WTC11 (cell line): ENCODE measurements at regions not wholly inside any gene's neighbourhood (a gene's known extent, or its start where the extent isn't known, plus 50 kb on each side); places are given as distances from the start of the nearest gene placed in this dataset.

ENCODE experiments used
- JUN ChIP-seq: sonication (generic); formaldehyde crosslinking; IDR thresholded peaks from 2 replicates; pipeline ENCODE4 v1.8.0; 2023; ENCODE audit warnings: mild to moderate bottlenecking, missing genetic modification reagents
- RELA ChIP-seq: sonication (generic); formaldehyde crosslinking; IDR thresholded peaks from 2 replicates; pipeline ENCODE4 v1.8.1; 2022; ENCODE audit warnings: missing genetic modification reagents, mild to moderate bottlenecking, borderline replicate concordance
- SMAD3 ChIP-seq: sonication (generic); formaldehyde crosslinking; IDR thresholded peaks from 2 replicates; pipeline ENCODE4 v1.8.0; 2022; ENCODE audit warnings: missing genetic modification reagents, mild to moderate bottlenecking, borderline replicate concordance
- ZNF423 ChIP-seq: fragments of 250-450 bp; sonication (Bioruptor Pico); IDR thresholded peaks from 2 replicates; pipeline ENCODE4 v2.1.2; 2022; ENCODE audit warnings: mild to moderate bottlenecking, moderate library complexity
- TF ChIP-seq, protein P1 (sequence below): fragments of 200-600 bp; IDR thresholded peaks from 2 replicates; pipeline ENCODE4 v1.8.0; 2022; ENCODE audit warnings: antibody characterized with exemption
- TF ChIP-seq, protein P2 (sequence below): sonication (generic); formaldehyde crosslinking; IDR thresholded peaks from 2 replicates; pipeline ENCODE4 v1.8.1; 2022; ENCODE audit warnings: low read depth, mild to moderate bottlenecking, moderate library complexity, missing genetic modification reagents, borderline replicate concordance
- TF ChIP-seq, protein P3 (sequence below): sonication (generic); formaldehyde crosslinking; IDR thresholded peaks from 2 replicates; pipeline ENCODE4 v1.8.0; 2022; ENCODE audit warnings: mild to moderate bottlenecking, missing genetic modification reagents
- TF ChIP-seq, protein P4 (sequence below): sonication (generic); formaldehyde crosslinking; conservative IDR thresholded peaks from 2 replicates; pipeline ENCODE4 v1.8.1; 2022; ENCODE audit warnings: mild to moderate bottlenecking, missing genetic modification reagents
- TF ChIP-seq, protein P5 (sequence below): sonication (generic); formaldehyde crosslinking; IDR thresholded peaks from 2 replicates; pipeline ENCODE4 v1.8.1; 2022; ENCODE audit warnings: missing genetic modification reagents, borderline replicate concordance
- TF ChIP-seq, protein P6 (sequence below): sonication (generic); formaldehyde crosslinking; IDR thresholded peaks from 2 replicates; pipeline ENCODE4 v1.8.0; 2023; ENCODE audit warnings: mild to moderate bottlenecking, missing genetic modification reagents

DNA sequence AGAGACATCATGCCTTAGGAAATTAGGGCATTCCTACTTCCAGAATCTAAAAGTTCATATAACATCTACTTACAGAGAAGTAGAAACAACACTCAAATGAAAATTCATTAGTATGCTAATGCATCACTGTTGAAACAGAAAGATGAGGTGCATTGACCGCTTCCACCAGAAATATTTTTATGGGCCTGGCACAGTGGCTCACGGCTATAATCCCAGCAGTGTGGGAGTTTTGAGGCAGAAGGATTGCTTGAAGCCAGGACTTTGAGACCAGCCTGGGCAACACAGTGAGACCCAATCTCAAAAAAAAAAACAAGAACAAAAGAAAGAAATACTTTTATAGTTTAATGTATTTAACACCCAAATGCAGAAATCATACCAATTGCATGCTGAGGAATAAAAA is 220.9 kb downstream of the SKIDA1 start:
- TF ChIP-seq RELA (CRISPR knock-in tag) (no peak), SMAD3 (CRISPR knock-in tag) (no peak), ZNF423 (CRISPR knock-in tag) (no peak), JUN (no peak)
- TF ChIP-seq, protein P1, sequence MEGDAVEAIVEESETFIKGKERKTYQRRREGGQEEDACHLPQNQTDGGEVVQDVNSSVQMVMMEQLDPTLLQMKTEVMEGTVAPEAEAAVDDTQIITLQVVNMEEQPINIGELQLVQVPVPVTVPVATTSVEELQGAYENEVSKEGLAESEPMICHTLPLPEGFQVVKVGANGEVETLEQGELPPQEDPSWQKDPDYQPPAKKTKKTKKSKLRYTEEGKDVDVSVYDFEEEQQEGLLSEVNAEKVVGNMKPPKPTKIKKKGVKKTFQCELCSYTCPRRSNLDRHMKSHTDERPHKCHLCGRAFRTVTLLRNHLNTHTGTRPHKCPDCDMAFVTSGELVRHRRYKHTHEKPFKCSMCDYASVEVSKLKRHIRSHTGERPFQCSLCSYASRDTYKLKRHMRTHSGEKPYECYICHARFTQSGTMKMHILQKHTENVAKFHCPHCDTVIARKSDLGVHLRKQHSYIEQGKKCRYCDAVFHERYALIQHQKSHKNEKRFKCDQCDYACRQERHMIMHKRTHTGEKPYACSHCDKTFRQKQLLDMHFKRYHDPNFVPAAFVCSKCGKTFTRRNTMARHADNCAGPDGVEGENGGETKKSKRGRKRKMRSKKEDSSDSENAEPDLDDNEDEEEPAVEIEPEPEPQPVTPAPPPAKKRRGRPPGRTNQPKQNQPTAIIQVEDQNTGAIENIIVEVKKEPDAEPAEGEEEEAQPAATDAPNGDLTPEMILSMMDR, result no peak
- TF ChIP-seq, protein P2, sequence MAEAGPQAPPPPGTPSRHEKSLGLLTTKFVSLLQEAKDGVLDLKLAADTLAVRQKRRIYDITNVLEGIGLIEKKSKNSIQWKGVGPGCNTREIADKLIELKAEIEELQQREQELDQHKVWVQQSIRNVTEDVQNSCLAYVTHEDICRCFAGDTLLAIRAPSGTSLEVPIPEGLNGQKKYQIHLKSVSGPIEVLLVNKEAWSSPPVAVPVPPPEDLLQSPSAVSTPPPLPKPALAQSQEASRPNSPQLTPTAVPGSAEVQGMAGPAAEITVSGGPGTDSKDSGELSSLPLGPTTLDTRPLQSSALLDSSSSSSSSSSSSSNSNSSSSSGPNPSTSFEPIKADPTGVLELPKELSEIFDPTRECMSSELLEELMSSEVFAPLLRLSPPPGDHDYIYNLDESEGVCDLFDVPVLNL, result no peak
- TF ChIP-seq, protein P3, sequence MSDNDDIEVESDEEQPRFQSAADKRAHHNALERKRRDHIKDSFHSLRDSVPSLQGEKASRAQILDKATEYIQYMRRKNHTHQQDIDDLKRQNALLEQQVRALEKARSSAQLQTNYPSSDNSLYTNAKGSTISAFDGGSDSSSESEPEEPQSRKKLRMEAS, result no peak
- TF ChIP-seq, protein P4, sequence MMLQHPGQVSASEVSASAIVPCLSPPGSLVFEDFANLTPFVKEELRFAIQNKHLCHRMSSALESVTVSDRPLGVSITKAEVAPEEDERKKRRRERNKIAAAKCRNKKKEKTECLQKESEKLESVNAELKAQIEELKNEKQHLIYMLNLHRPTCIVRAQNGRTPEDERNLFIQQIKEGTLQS (CRISPR knock-in tag), result no peak
- TF ChIP-seq, protein P5, sequence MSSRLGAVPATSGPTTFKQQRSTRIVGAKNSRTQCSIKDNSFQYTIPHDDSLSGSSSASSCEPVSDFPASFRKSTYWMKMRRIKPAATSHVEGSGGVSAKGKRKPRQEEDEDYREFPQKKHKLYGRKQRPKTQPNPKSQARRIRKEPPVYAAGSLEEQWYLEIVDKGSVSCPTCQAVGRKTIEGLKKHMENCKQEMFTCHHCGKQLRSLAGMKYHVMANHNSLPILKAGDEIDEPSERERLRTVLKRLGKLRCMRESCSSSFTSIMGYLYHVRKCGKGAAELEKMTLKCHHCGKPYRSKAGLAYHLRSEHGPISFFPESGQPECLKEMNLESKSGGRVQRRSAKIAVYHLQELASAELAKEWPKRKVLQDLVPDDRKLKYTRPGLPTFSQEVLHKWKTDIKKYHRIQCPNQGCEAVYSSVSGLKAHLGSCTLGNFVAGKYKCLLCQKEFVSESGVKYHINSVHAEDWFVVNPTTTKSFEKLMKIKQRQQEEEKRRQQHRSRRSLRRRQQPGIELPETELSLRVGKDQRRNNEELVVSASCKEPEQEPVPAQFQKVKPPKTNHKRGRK, result no peak
- TF ChIP-seq, protein P6, sequence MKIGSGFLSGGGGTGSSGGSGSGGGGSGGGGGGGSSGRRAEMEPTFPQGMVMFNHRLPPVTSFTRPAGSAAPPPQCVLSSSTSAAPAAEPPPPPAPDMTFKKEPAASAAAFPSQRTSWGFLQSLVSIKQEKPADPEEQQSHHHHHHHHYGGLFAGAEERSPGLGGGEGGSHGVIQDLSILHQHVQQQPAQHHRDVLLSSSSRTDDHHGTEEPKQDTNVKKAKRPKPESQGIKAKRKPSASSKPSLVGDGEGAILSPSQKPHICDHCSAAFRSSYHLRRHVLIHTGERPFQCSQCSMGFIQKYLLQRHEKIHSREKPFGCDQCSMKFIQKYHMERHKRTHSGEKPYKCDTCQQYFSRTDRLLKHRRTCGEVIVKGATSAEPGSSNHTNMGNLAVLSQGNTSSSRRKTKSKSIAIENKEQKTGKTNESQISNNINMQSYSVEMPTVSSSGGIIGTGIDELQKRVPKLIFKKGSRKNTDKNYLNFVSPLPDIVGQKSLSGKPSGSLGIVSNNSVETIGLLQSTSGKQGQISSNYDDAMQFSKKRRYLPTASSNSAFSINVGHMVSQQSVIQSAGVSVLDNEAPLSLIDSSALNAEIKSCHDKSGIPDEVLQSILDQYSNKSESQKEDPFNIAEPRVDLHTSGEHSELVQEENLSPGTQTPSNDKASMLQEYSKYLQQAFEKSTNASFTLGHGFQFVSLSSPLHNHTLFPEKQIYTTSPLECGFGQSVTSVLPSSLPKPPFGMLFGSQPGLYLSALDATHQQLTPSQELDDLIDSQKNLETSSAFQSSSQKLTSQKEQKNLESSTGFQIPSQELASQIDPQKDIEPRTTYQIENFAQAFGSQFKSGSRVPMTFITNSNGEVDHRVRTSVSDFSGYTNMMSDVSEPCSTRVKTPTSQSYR, result no peak
